Fibroblast of pulmonary artery (primary cell): ENCODE measurements at regions not wholly inside any gene's neighbourhood (a gene's known extent, or its start where the extent isn't known, plus 50 kb on each side); places are given as distances from the start of the nearest gene placed in this dataset.

Source experiments
- DNase-seq: peaks from one replicate; pipeline ENCODE4 v3.0.0-alpha.2; 2010; ENCODE audit warnings: low read depth
- H3K4me3 ChIP-seq: replicated peaks from 2 replicates; pipeline ENCODE4 v1.5.1; 2011; ENCODE audit warnings: low read depth, mild to moderate bottlenecking, control low read depth, low read length, moderate library complexity
- CTCF ChIP-seq: IDR thresholded peaks from 2 replicates; pipeline ENCODE4 v1.5.1; 2011; ENCODE audit warnings: mild to moderate bottlenecking, control low read depth, low read length, inconsistent platforms; ENCODE audit errors: missing control alignments

GRCh38 chr18:10015288-10015701 is 101.5 kb downstream of the VAPA start:
- no peak overlapping the region for H3K4me3 ChIP-seq
- DNase-seq = peak; percentile 46
- no peak for TF ChIP-seq CTCF

- H3K4me3 ChIP-seq = no peak overlapping the region
- peak; percentile 66 for TF ChIP-seq CTCF
- DNase-seq = peak; percentile 94
These were observed 102.4 kb downstream of the VAPA start for GRCh38 chr18:10015941-10016819.

GRCh38 chr18:10017043-10017442 is 103.2 kb downstream of the VAPA start:
- TF ChIP-seq CTCF = no peak
- H3K4me3 ChIP-seq = no peak overlapping the region
- no peak for DNase-seq

- H3K4me3 ChIP-seq = no peak overlapping the region
- DNase-seq = no peak
- TF ChIP-seq CTCF = no peak
These were observed 104.5 kb downstream of the VAPA start for GRCh38 chr18:10018289-10018688.

- no peak overlapping the region for H3K4me3 ChIP-seq
- DNase-seq = no peak
- TF ChIP-seq CTCF = no peak
These were observed 106.4 kb downstream of the VAPA start for GRCh38 chr18:10020171-10020570.

- DNase-seq = no peak
- no peak overlapping the region for H3K4me3 ChIP-seq
- no peak for TF ChIP-seq CTCF
These were observed 108.5 kb downstream of the VAPA start for GRCh38 chr18:10022365-10022764.
